GM19238 (cell line): ENCODE measurements at regions not wholly inside any gene's neighbourhood (a gene's known extent, or its start where the extent isn't known, plus 50 kb on each side); places are given as distances from the start of the nearest gene placed in this dataset.

ENCODE experiments used
- DNase-seq: peaks from one replicate; pipeline ENCODE4 v3.0.0; 2011; ENCODE audit warnings: low spot score; ENCODE audit not compliant: insufficient read length

DNA sequence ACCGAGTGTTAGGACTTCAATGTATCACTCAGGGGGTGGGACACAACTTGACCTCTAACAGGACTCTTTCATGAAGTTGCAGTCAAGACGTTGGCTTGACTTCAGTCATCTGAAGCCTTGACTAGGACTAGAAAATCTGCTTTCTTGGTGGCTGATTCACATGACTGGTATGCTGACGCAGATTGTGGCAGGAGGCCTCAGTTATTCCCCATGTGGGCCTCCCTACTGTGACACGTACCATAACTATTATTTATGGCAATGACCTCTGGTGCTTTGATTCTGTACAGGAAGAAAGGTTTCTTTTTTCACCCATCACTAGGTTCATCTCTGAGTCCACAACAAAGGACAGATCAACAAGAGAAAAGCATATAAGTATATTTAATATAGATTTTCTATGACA, 270.4 kb downstream of the NEDD1 start:
- no peak for DNase-seq

DNA sequence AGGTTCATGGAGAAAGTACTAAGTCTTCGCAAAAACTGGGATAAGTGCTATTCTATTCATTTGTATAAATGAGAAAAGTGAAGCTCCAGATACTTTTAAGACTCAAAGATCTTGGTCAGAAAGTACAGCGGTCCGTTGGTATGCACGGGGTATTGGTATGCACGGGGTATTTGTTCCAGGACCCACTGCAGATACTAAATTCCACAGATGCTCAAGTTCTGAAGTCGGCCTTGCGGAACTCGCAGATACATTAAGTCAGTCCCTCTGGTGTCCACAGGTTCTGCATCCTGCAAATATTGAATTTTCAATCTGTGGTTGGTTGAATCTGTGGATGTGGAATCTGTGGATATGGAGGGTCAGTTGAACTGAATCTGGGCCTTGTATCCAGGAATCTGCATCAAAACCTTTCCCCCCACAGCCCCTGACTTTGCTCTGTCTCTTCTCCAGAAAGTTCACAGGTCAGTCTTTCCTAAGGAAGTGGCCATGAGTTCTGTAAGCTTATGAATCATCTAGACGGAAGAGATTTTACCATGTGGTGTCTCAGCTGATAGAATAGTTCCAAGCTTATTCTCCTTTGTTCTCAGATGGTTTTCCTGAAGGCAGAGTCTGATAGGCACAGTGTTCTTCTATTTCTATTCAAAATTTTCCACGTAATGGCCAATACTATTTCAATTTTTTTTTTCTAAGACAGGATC, 274.7 kb downstream of the NEDD1 start:
- no peak for DNase-seq

DNA sequence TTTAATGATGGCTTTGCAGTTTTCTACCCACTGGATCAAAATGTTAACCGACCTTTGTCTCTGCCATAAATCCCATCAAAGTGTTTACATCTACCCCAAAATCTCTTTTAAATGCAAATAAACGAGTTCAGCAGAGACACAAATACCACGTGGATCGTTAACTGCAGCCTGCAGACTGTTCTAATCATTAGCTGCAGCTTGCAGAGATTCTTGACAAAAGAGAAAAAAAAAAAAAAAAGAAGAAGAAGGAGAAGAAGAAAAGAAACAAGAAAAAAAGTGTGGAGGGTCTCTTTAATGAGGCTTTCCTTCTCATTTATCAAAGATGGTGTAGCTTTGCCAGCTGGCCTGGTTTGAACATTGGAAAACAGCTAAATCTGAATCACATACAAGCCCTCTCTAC, 275.7 kb downstream of the NEDD1 start:
- DNase-seq = no peak

DNA sequence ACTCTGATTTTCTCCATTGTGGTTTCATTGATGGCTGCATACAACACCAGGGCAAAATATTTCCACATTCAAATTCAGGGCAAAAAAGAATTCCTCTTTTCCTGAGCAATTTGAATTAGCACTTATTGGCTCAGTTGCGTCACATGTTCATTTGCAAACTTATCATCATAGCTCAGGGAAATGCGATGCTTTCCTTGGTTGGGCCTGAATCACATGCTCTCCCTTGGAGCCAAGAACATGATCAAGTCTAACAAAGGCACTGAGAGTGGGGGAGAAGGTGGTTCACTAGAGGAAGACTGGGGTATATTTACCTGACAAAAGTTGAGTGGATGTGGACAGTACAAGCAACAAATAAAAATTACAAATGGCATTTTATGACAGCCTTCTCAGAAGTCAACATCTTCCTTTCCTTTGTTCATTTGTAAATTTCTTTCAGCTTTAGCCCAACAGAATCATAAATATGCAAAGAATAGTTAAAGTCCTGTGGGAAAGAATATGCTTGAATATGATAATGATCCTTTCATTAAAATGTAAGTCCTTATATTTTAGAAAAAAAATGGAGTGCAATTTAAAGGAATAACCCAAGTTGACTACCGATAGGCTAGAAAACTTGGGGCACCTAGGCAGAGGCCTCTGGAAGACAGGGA, 277.2 kb downstream of the NEDD1 start:
- DNase-seq = no peak

DNA sequence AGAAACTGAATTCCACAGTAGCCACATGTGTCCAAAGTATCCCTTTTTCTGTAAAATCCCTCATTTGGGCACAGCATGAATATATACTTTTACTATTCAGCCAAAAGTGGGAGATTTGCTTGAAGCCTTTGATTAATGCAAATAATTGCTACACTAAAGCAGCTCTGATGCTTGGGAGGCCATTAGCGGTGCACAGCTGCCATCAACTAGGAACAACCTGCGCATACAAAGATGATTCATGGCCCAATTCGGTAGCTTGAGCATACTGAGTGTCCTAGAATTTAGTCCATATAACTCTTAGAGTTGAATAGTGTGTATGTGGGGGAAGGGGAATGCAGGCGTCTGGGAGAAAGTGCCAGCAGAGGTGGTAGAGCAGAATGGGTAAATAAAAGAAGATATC, 277.0 kb upstream of the RMST start:
- no peak for DNase-seq

DNA sequence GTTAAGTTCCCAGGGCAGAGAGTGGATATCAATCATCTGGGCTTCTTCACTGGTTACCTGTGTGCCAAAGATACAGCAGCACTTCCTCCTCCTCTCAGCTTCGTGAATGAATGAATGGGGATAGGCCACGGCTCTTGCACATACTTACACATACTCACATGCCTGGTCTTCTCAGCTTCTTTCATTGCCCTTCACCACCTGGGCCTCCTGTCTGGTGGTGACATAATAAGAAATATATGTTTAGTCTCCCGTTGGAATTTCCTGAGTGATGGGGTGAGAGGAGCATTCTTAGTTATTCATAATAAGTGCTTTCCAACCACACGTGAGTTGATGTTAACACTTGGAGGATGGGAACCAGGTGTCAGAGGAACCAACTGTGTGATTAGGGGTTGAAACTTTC, 268.1 kb upstream of the RMST start:
- no peak for DNase-seq

DNA sequence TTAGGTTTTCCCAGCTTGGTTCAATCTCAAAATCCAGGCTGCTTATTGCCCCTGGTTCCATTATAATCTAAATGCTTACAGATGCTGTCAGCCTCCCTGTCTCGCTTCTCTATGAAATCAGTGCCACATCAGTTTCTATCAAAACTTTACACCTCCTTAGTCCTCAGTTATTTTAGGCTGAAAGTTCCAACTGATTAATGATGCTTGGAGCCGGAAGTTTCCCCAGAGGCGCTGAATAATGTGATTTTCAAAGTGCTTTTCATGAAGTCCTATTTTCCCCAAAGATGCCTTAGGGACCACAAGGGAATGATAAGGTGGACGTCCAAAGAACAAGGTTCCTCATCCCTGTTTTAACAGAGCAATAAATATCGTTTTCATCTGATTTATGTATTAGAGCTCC, 262.4 kb upstream of the RMST start:
- DNase-seq = no peak

DNA sequence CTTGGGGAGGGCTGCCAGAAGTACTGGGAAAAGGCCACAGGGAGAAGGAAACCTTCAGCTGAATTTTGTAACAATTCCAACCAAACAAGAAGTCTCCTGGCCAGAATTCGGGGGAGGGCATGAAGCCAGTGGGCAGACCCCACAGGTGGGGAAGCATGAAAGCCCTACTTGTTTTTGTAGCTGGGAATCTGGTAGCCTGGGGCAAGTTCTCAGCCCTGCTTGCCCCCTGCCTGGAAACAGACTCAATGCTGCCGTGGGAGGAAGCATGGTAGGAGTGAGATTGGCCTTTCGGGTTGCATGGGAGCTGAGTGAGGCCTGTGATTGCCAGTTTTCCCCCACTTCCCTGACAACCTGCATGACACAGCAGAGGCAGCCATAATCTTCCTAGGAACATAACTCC, 259.2 kb upstream of the RMST start:
- no peak for DNase-seq

DNA sequence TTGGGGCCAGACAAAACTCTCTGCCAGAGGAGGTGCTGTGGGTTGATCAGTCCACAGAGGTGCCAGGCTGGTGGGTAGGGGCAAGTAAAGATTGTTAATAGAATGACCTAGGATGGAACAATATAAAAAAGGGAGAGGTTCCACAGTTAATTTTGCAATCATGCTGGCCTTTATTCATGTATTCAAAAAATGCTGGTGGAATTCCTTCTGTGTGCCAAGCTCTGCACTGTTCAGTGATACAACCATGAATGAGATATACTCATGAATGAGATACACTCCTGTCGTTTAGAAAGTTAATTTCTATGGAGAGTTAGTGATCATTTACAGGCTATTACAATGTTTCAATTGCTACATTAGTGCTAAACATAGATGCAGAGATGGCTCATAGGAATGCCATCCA, 252.6 kb upstream of the RMST start:
- DNase-seq = no peak

DNA sequence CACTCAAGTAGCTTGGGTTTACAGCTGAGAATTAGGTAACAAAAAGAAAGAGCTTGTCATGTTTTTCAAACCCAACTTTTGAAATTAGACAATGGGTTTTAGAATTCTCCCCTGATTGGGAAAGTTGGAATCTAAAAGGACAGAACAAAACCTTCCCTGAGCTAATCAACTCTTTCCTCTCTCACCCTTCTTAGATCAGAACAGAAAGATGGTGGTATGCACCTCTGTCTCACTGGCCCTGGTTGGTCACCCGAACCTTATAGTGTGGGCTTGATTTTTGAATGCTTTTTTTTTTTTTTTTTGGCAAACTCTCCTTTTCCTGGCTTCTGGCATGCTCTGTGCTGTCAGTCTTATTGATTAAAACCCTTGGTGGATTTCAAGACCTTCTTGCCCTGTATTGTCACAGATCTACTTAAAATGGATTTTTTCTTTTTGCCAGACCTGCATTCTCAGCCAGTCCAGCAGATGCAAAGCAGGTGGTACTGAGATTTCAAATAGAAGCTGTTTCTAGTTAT, 251.1 kb upstream of the RMST start:
- no peak for DNase-seq

DNA sequence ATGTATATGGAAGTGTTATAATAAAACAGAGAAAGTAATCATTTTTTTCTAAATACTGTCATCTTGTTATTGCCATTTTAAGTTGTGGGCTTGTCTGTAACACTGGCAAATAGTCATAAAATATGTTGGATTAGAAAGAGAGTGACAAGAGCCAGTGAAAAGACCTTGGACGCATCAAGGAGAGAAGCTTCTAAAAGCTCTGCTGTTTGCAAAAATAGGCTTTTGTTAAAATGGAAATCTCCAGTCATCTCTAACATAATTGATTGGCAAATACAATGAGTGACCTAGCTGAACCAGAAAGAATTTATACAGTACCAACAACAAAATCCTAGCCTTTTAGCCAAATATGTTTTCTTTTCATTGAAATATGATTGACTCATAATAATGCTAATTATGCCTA, 245.8 kb upstream of the RMST start:
- no peak for DNase-seq

DNA sequence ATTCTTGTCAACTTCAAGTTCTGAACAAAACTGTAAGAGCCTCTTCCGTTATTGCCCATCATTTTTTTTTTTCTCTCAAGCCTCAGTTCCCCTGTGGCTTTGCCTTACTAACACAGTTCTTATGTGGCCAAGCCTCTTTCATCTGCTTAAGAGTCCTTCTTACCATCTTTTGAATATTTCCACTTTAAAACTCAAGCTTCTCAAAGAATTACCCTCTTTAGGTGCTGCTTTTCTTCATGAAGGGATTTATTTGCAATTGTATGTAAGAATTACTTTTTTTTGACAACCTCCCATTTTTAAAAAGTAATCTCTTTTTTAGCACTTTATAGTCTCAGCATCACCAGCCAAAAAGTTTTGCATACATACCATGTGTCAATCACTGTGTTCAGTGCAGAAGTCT, 240.2 kb upstream of the RMST start:
- DNase-seq = no peak

DNA sequence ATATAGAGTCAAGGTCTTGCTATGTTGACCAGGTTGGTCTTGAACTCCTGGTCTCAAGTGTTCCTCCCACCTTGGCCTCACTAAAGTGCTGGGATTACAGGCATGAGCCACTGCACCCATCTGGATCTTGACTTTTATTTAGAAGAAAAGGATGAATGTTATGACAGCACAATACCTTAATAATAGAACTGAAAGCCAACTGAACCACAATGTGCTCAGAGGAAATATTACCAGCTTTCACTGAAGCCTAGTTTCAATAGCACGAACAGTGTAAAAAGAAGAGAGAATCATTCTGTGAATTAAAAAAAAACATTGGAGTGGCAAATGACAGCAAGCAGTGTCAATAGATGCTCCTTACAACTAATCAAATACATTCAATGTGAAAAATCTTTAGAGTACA, 239.2 kb upstream of the RMST start:
- DNase-seq = no peak

DNA sequence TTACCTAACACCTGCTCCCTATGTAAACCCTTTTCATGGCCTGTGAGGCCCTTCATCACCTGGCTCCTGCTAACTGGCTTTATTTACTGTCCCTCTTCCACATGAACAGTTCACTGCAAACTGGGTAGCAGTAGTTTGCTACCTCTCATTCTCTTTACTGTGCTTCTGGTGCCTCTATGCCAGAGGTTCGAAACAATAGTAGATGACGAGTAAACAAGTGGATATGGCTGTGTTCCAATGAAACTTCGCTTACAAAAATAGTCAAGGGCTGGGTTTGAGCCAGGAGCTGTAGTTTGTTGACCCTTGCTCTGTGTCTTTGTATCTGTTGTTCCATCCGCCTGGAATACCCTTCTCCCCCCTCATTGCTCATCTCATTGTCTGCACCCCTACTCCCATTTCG, 233.6 kb upstream of the RMST start:
- no peak for DNase-seq

DNA sequence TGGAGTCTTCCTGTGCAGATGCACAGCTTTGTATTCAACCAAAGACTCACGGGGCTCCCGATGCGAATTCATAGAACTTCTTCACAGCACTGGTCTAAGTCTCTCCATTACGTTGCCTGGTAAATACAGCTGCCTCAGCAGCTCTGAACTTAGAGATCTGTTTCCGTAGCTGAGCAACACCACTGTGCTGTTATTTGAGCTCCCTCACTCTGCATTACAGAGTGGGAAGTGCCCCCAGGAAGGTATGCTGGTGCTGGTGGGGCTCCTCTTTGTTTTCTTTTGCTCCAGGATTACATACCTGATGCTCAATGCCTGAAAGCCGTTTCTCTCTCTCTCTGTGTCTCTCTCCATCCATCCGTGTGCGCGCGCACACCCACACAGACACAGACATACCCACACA, 227.5 kb upstream of the RMST start:
- no peak for DNase-seq

DNA sequence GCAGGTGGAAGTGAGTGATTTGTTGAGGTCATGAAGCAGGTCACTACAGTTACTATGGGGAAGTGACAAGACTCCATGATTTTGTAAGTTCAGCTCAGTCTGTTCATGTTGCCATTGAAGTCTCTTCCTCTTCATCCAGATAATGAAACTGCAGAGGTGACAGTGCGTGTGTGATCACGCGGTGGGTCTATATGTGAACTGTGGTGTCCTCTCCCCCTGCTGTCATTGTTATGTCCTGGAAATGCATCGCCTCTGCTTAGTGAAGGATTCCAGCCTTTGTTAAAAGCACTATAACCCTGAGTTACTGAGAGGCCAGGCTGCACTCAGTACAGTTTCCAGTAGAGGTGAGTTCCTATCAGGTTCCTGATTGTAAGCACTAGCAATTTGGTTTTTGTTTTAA, 216.2 kb upstream of the RMST start:
- DNase-seq = no peak

DNA sequence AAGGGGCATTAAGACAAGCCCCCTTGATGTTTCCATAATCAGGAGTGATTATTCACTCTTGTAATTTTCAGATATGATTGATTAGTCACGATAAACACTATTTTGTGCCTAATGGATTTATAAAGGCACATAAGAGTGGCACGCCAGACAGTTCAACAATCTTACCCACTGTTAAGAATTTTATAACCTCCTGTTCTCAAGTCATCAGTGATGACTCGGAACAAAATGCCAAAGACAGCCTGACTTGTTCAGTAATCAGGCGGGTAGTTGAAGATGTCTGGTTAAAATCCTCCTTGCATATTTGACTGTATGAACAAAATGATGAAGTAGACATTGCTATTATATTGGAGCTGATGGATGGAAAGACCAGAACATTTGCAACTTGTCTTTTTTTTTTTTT, 212.1 kb upstream of the RMST start:
- DNase-seq = no peak

DNA sequence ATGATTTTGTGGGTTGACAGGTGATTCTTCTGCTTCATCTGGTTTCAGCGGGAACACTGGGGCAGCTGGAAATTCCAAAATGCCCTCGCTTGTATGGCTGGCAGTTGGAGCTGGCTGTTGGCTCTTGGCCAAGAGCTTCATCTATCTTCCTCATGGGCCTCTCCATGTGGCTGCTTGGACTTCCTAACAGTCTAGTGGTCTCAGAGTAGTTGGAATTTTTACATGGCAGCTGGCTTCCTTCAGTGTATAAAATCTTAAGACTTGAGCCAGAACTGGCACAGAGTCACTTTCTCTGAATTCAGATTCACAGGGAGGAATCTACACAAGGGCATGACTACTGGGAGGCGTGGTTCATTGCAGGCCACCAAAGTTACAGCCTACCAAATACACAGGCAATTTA, 204.9 kb upstream of the RMST start:
- no peak for DNase-seq

DNA sequence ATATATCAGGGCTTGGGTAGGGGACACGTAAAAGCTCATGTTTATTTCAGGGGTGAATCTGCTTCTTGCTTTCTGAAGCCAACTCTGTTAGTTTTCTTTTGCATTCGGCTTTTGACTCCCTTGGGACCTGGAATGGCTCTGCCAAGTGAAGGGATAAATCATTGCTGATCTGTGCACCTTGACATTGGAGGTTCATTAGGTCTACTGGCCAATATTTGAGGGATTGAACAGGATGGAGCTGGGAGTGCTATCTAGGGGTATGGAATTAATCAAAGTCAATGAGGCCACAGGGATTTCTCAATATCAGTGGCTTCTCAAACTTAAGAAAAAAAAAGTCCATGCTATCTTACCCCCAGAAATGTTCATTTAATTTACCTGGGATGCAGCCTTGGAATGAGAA, 203.5 kb upstream of the RMST start:
- no peak for DNase-seq

DNA sequence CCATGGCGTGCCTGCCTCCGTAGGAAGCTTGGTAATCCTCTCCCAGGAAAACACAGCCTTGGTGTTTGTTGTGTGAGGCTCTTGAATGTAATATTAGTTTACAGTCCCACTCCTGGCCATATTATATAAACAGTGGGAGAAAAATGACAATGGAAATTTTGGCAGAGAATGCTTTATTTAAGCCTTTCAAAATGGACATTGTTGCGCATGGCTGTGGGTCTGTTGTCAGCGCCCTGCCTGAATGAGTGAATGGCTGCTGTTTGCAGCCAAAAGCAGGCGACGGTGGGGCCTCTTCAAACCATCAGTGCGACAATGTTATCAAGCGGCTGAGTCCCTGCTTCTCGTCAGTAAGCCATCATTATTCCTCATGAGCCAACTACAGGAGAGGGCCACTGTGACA, 201.8 kb upstream of the RMST start:
- DNase-seq = no peak

DNA sequence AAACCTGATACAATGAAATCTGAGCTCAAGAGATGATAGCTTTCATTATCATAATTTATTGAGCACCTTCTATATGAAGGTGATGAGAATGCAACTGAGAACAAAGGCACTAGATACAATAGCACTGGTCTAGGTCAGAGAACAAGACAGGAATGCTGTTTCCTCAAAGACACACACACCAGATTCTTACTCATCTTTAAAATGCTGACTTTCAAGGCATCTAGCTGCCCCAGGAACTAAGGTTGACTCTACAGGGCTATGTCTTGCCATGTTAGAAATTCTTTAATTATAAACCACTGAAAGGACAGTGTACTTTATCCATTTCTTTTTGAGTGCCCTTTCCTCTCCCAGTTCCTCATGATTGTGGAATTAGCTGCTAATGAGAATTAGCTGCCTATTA, 195.4 kb upstream of the RMST start:
- no peak for DNase-seq

DNA sequence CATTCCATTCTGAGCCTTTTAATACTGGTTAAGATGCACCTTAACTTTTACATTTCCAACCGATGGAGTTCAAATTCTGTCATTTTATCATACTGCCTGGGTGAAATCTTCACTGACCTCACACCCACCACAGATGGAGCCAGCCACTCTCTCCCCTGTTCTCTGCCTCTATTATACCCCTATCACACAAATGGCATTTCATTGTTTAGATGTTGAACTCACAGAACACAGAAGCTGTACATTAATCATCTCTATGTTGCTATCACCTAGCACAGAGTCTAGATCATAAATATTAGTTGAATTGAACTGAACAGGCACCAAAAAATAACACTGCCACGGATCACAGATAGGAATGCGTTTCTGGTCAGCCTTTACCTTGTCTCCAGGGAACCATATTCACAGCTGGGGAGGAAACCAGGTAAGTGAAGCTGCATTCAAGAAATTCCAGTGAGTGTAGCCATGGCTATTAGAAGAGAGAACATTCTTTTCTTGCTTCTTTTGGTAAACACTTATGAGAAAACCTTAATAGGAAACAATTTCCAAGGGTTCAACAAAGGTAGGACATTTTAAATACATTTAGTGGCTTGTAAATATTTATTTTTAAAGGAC, 194.9 kb upstream of the RMST start:
- DNase-seq = no peak

DNA sequence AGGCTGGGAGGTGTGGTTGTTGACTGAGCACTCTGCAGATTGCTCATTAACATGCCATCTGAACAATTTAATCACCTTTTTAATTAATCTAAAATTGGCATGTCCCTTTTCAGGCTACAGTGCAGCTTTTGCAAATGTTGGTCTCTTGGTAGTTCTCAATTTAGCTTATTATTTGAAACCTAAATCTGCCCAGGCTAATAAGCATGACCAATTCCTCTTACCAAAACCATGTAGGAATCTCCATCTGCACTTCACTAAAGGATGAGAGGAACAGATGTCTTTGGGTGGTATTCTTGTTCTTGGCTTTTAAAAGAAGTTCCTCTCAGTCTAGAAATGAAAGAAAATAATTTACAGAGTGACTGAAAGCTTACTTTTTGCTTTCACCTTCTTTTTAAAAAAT, 190.1 kb upstream of the RMST start:
- DNase-seq = no peak
